MM.1S (cell line): ENCODE measurements at regions not wholly inside any gene's neighbourhood (a gene's known extent, or its start where the extent isn't known, plus 50 kb on each side); places are given as distances from the start of the nearest gene placed in this dataset.

Source experiments
- CTCF ChIP-seq: fragments of 300-600 bp; sonication (generic); IDR thresholded peaks from 2 replicates; pipeline ENCODE4 v1.5.1; 2016; ENCODE audit warnings: antibody characterized with exemption, low read length, mixed read lengths
- EZH2 ChIP-seq: fragments of 300-600 bp; sonication (generic); optimal IDR thresholded peaks from 2 replicates; pipeline ENCODE3; 2017; ENCODE audit warnings: low read depth, mild to moderate bottlenecking, antibody characterized with exemption, low read length, mixed read lengths

GRCh38 chrX:35251226-35251625 lies 308.6 kb downstream of the FAM47B start:
- TF ChIP-seq CTCF (no peak), EZH2 (no peak)
